HG03097 (cell line): ENCODE measurements at regions not wholly inside any gene's neighbourhood (a gene's known extent, or its start where the extent isn't known, plus 50 kb on each side); places are given as distances from the start of the nearest gene placed in this dataset.

ENCODE experiments used
- ATAC-seq: cut with Tn5 transposase; IDR thresholded peaks from one replicate; pipeline ENCODE4 v1.9.1; 2021; ENCODE audit not compliant: unreplicated experiment, low FRiP score

- ATAC-seq: no peak
Observed at GRCh38 chr2:12826781-12827180, 110.0 kb downstream of the TRIB2 start.

GRCh38 chr2:12827721-12828120 is 111.0 kb downstream of the TRIB2 start:
- ATAC-seq: no peak

- ATAC-seq: no peak
Observed at GRCh38 chr2:12828980-12829379, 112.2 kb downstream of the TRIB2 start.

DNA sequence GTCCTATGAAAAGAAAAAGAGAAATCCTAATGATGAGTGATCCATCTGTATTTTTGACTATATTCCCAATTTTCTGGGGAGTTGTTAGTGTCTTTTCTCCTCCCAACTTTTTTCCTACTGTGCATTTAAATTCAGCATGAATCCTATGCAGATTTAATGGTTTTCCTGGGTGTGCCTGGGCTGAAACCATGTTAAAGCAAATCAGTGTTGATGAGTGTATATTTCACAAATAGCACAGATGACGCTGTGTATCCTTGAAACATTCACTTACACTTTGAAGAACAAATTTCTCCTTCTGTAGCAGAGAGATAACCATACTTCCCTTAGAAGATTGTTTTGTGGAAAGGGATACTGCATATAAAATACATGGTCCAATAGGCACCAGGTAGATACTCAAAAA is 114.3 kb downstream of the TRIB2 start:
- no peak for ATAC-seq

DNA sequence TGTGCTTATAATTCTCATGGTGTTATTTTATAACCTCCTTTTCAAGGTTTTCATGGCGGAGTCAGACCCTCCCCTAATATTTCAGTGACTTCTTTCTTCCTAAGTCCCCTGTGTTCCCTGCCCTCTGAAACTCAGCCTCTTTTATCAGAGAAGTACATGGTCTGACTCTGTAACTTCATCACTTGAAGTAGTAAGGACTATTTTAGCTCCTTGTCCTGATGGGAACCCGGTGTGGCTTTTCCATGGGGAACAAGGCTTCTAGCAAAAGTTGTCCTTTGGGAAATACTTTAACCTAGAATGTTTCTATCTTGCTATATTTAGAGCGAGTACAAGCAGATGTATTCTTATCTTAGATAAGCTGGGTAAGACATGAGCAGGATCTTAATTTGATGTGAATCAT is 117.5 kb downstream of the TRIB2 start:
- ATAC-seq: no peak

DNA sequence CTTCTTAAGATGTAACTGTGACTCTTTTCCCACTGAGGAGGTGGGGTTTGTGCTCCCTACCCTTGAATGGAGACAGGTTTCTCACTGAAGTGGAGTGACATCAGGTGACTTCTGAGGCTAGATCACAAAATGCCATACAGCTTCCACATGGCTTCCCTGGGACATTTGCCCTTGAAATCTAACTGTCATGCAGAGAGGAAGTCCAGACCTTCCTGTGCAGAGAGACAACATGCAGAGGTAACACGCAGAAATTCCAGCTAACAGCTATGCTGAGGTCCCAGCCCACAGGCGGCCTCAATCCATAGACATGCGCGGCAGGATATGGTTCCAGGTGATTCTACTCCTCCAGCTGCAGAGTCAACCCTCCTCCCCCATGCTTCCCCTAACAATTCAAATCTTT is 119.0 kb downstream of the TRIB2 start:
- no peak for ATAC-seq

- no peak for ATAC-seq
Observed at GRCh38 chr2:12839339-12839738, 122.6 kb downstream of the TRIB2 start.

DNA sequence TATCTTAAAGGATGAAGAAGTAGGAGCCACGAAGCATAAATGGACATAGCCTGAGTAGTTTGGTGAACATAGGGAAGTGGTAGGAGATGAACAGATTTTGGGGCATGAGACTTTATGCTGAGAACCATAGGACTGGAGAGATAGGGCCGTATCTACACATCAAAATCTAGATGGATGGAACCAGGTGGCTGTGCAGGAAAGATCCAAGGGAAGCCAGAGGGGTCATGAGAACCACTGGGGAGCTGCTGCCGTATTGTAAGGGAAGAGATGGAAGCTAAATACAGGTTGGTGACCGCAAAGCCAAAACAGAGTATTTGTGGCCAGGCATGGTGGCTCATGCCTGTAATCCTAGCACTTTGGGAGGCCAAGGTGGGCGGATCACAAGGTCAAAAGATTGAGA is 124.3 kb downstream of the TRIB2 start:
- no peak for ATAC-seq

- ATAC-seq: no peak
Observed at GRCh38 chr2:12842917-12843316, 126.2 kb downstream of the TRIB2 start.

DNA sequence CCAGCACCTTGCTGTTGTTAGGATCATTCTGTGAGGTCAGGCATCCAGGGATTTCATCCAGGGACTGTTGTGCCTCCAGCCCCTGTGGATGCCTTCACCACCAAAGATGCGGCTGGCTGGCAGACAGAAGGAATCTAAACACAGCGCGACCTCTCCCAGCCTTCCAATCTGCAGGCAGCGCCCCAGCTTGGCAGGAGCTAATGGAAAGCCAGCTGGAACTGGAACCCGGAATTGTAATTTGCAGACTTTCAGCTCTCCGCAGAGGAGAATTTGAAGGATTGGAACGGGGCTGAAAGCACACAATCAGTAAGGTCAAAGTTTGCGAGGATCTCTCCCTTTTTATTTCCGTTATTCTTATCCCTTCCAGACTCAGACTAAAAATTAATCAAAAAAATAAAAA is 127.8 kb downstream of the TRIB2 start:
- no peak for ATAC-seq

DNA sequence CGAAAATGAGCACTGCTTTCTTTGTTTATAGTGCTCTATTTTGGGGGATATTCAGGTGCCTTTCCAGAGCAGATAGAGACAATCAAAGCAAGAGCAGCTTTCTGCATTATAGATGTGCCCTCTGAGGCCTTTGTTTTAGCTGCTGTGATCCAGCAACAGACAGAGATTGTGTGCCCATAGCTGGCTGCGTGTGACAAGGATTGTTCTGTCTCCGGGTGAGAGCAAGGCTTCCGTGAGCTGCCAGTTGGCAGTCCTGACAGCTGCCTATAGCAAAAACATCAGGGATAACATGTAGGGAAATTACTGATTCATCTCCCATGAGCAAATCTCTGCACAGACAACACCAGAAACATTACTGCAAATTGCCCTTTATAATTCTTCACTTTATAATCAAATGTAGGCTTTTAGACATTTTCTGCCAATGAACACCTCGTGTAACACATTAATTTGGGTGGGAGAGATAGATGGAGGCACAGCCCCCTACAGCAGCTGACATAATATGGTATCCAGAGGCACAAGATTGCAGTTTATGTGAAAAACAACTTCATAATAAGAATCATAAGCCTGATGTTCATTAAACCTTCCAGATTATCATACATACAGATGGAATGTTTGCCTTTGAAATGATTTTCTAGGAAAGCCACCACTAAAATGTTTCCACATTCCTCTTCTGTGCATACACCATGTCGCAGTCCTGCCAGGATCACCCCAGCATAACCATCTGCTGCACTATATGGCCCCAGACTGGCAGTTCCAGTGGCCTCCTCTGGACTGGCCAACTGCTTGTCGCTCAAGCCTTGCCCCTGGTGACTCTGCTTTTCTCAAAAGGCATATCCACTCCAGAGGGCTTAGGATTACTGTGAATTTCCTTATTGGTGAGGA is 131.2 kb downstream of the TRIB2 start:
- no peak for ATAC-seq

- ATAC-seq: no peak
Observed at GRCh38 chr2:12852135-12852534, 135.4 kb downstream of the TRIB2 start.

- ATAC-seq: no peak
Observed at GRCh38 chr2:12854001-12854530, 137.3 kb downstream of the TRIB2 start.

DNA sequence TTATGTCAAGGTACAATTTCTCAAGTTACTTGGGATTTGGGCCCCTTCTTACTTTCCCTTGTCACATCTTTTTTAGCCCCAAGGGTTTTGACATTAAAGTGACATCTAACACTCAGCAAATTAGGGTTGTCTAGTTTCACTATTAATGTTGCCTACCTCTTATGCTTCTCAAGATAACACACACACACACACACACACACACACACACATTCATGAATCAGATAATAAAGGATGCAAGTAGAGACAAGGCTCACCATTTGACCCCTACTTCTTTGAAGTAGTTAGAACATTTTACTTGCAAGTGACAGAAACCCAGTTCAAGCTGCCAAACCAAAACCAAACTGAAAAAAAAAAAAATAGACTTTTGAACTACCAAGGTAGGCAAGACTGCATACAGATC is 138.8 kb downstream of the TRIB2 start:
- ATAC-seq: no peak

DNA sequence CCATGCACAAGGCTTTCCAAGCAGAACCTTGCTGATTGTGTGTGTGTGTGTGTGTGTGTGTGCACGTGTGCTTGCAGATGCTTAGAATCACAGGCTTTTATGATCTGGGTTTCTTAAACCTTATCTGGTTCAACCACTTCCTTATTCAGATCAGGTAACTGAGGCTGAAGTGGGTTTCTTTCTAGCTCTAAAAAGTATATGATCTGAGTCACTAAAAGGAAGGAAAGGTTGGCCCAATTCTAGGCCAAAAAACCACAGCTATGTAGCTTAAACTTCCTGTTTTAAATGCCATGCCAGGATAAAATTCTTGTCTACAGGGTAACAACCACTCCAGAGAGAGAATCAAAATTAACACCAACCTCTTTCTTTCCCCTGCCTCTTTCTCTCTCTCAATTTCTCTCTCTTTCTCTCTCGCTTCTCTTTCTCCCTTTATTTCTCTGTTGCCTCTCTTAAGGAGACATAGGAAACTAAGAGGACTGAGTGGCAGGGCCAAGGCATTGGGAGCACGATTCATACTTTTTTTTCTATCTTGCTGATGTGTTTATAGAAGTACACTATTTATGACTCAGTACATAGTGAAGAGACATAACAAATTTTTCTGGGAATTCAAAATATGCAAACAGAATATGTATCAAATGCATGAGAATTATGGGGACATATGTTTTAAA is 140.3 kb downstream of the TRIB2 start:
- ATAC-seq: no peak

DNA sequence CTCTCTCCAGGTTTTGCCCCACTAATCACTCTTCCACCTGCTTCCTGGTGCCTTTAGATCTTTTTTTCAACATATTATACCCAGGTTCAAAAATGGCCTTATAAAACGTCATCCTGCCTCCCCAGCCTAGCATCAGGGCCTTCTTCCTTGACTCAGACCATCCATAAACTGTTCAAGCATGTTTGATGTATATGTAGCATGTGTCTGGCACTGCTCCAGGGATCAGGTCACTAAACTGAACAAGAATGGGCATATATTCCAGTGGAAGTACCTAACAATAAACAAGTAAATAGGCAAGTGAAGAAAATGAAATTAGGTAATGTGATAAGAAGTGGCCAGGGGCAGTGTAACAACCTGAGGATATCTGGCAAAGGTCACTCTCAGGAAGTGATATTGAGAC is 141.2 kb downstream of the TRIB2 start:
- no peak for ATAC-seq

- ATAC-seq: no peak
Observed at GRCh38 chr2:12858786-12859185, 142.1 kb downstream of the TRIB2 start.

DNA sequence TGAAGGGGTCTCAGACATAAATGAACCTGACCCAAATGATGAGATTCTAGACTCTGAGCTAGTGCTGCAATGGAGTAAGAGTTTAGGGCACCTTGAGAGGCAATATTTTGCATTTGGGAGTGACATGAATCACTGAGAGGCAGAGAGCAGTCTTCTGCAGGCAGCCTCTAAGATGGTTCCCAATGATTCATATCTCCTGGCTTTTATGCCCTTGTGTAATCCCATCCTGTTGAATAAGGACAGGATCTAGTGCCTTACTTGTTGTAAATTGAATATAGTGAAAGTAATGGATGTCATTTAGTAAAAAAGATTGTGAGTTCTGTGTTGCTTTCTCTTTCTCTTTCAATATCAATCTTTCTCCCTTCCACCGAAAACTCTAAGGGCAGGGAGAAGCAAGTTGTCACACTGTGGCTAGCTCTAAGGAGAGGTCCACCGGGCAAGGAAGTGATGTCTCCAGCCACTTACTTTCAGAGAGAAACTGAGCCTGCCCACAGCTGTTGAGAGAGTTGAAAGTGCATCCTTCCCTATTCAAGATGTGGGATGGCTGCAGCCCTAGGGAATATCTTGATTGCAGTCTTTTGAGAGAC is 144.7 kb downstream of the TRIB2 start:
- ATAC-seq: no peak

DNA sequence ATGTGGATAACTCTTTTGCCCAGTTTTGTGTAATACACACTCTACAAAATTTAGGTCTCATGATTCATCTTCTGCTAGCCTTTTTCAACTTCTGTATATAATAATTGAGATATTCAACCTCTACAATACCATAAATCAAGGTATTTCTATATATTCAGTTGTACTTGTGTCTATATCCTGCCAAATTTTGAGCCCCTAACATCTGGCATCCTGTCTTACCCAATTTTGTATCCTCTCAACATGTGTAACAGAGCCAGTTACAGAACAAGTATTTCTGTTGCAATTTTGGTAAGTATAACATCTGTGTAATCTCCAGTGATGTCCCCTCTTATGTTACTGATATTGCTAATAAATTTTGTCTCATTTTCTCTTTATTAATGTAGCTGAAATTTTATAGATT is 145.8 kb downstream of the TRIB2 start:
- no peak for ATAC-seq

DNA sequence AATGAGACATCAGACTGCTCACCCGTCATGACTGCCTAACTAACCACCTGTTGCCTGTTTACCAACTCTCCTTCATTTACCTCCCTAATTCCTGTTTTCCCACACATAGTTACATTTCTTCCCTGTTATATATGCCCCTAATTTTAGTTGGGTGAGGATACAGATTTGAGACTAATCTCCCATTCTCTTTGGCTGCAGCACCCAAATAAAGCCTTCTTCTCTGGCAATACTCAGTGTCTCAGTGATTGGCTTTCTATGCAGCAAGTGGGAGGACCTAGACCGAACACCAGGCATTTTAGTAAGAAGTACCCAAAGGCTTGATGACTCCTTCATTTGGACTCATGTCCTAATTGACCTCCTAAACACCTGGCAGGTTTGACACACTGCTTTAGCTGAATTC is 147.2 kb downstream of the TRIB2 start:
- no peak for ATAC-seq

- ATAC-seq: no peak
Observed at GRCh38 chr2:12867631-12868287, 151.0 kb downstream of the TRIB2 start.
